ENCODE measurements at regions not wholly inside any gene's neighbourhood (a gene's known extent, or its start where the extent isn't known, plus 50 kb on each side); places are given as distances from the start of the nearest gene placed in this dataset.

DNA sequence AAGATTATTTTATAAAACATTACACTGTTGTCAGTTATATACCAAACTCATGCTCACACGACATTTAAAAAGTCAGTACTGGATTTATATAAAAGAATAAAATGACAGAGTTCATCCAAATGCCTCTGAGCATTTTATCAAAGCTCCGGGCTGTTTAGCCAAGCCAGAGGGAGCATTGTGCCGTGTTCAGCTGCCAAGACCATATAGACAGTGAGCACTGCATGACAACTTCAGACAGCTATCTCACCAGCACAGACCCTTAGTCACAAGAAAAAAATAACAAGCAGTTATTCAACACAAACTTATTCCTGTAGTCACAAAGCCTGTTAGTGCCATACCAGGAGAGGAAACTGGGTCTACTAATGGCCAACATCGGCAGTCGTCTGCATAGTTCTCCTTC is 88.0 kb upstream of the PBX1 start:
- H3K36me3 ChIP-seq: no peaks in the 10 kb centered on the region
- WGBS, 5 donors: 67 to 78% (median 70%) methylated on average over 5 of the region's 5 CpGs
- DNase-seq: no peak
- TF ChIP-seq POLR2A (IDR thresholded peaks at IDR 0.05) (no peak), POLR2AphosphoS5 (IDR thresholded peaks at IDR 0.05) (no peak), EP300 (IDR thresholded peaks at IDR 0.05) (no peak)
- TF ChIP-seq, protein P1, sequence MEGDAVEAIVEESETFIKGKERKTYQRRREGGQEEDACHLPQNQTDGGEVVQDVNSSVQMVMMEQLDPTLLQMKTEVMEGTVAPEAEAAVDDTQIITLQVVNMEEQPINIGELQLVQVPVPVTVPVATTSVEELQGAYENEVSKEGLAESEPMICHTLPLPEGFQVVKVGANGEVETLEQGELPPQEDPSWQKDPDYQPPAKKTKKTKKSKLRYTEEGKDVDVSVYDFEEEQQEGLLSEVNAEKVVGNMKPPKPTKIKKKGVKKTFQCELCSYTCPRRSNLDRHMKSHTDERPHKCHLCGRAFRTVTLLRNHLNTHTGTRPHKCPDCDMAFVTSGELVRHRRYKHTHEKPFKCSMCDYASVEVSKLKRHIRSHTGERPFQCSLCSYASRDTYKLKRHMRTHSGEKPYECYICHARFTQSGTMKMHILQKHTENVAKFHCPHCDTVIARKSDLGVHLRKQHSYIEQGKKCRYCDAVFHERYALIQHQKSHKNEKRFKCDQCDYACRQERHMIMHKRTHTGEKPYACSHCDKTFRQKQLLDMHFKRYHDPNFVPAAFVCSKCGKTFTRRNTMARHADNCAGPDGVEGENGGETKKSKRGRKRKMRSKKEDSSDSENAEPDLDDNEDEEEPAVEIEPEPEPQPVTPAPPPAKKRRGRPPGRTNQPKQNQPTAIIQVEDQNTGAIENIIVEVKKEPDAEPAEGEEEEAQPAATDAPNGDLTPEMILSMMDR (IDR thresholded peaks at IDR 0.05): no peak
- no peaks in the 10 kb centered on the region for H3K4me1 ChIP-seq
- intact Hi-C loops (cut with DNase I; ENCODE audit: low total_unique reads): no loop called here
- no peaks in the 10 kb centered on the region for H3K27me3 ChIP-seq
- no peaks in the 10 kb centered on the region for H3K9me3 ChIP-seq
- no peak overlapping the region for H3K4me3 ChIP-seq
- no peak overlapping the region for H3K27ac ChIP-seq

DNA sequence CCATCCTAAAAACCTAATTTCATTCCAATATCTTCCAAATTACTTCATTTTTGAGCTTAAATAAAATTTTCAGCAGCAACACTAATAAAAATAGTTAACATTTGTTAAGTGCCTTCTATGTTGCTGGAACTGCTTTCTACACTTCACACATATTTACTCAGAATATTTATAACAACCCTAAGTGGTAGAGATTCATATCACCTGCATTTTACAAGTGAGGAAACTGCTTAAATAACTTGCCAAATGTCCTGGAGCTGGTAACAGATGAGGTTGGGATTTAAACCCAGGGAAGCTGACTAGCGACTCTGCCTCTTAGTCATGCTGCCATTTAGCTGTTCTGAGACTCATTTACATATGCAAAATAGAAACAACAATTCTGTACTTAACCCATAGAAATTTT is 86.1 kb upstream of the PBX1 start:
- TF ChIP-seq EP300 (IDR thresholded peaks at IDR 0.05) (no peak), POLR2A (IDR thresholded peaks at IDR 0.05) (no peak), POLR2AphosphoS5 (IDR thresholded peaks at IDR 0.05) (no peak)
- TF ChIP-seq, protein P1 (IDR thresholded peaks at IDR 0.05): no peak
- WGBS, 5 donors: 71 to 91% (median 78%) methylated on average over 1 of the region's 1 CpG
- H3K9me3 ChIP-seq: no peaks in the 10 kb centered on the region
- H3K36me3 ChIP-seq: no peaks in the 10 kb centered on the region
- DNase-seq: no peak
- H3K27me3 ChIP-seq: no peaks in the 10 kb centered on the region
- H3K4me1 ChIP-seq: no peaks in the 10 kb centered on the region
- intact Hi-C loops (cut with DNase I; ENCODE audit: low total_unique reads): no loop called here
- H3K27ac ChIP-seq: no peak overlapping the region
- H3K4me3 ChIP-seq: no peak overlapping the region

DNA sequence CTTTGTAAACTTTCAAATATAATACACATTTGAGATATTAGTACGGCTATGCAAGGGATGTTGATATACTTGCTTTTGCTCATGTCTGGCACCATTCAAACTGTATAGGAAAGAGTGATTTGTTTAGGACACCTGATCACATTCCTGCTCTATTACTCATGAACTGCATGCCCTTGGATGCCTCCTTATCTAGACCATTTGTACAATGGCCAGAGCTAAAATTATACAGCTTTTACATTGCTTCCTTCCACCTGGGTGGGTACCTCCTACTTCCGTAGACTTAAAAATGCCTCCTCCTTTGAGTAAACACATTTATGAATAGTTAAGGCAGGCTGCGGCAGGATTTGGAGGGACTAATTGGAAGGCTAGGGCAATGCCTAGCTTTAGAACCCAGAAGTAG is 85.4 kb upstream of the PBX1 start:
- TF ChIP-seq, protein P1 (IDR thresholded peaks at IDR 0.05): no peak
- no peak for TF ChIP-seq POLR2A (IDR thresholded peaks at IDR 0.05)
- no peak for TF ChIP-seq POLR2AphosphoS5 (IDR thresholded peaks at IDR 0.05)
- TF ChIP-seq EP300 (IDR thresholded peaks at IDR 0.05): no peak
- DNase-seq: peak in 1 of 2 donors; percentile 7

DNA sequence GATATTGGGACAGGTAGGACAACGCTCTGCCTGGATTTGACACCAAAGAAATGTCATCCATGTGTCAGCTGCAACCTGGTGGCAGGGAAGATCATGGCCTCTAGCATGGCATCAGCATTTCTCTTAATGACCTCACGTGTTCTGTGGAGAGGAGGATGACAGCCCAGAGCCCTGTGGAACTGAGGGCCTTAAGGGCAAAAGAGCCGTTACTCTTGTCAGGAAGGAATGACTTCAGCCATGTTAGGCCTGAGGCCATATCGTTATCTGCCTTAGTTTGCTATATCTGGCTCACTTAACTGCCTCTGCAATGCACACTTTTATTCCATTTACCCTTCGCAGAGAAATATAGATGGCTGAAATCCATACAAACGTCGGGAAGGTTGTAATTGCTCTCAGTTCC is 83.2 kb upstream of the PBX1 start:
- TF ChIP-seq POLR2AphosphoS5 (IDR thresholded peaks at IDR 0.05): no peak
- TF ChIP-seq POLR2A (IDR thresholded peaks at IDR 0.05): no peak
- TF ChIP-seq EP300 (IDR thresholded peaks at IDR 0.05): no peak
- TF ChIP-seq, protein P1 (IDR thresholded peaks at IDR 0.05): no peak
- H3K4me1 ChIP-seq: no peaks in the 10 kb centered on the region
- intact Hi-C loops (cut with DNase I; ENCODE audit: low total_unique reads): no loop called here

More for the DNA sequence above, 85.4 kb upstream of the PBX1 start:
- Histone ChIP-seq H3K4me1 (no peaks in the 10 kb centered on the region), H3K9me3 (no peaks in the 10 kb centered on the region), H3K27me3 (no peaks in the 10 kb centered on the region), H3K4me3 (no peak overlapping the region), H3K36me3 (no peaks in the 10 kb centered on the region), H3K27ac (no peak overlapping the region)
- intact Hi-C loops (cut with DNase I; ENCODE audit: low total_unique reads): no loop called here
- WGBS, 5 donors: 27 to 60% (median 39%) methylated on average over 3 of the region's 3 CpGs

More for the DNA sequence above, 83.2 kb upstream of the PBX1 start:
- H3K27ac ChIP-seq: no peak overlapping the region
- no peaks in the 10 kb centered on the region for H3K27me3 ChIP-seq
- no peaks in the 10 kb centered on the region for H3K9me3 ChIP-seq
- no peaks in the 10 kb centered on the region for H3K36me3 ChIP-seq
- no peak for DNase-seq
- H3K4me3 ChIP-seq: no peak overlapping the region
- 86 to 91% (median 87%) methylated on average over 7 of the region's 7 CpGs for WGBS, 5 donors
